Endothelial cell of umbilical vein (primary cell): ENCODE measurements at regions not wholly inside any gene's neighbourhood (a gene's known extent, or its start where the extent isn't known, plus 50 kb on each side); places are given as distances from the start of the nearest gene placed in this dataset.

Source experiments
- CTCF ChIP-seq, 2 donors: IDR thresholded peaks; 1 replicate in 1 of 2; 2 replicates in 1 of 2; pipeline ENCODE4 v1.5.1; 2011; ENCODE audit warnings: low read length in 2 of 2, mild to moderate bottlenecking in 2 of 2, moderate library complexity in 2 of 2, control low read depth in 1 of 2, inconsistent platforms in 1 of 2, low read depth in 1 of 2; ENCODE audit not compliant: insufficient read depth in 1 of 2; ENCODE audit errors: extremely low read depth in 1 of 2
- EZH2 ChIP-seq: IDR thresholded peaks from 2 replicates; pipeline ENCODE4 v1.6.1; 2012; ENCODE audit warnings: borderline replicate concordance, low read depth, mild to moderate bottlenecking, moderate library complexity, low read length, inconsistent platforms; ENCODE audit not compliant: severe bottlenecking
- FOS ChIP-seq: IDR thresholded peaks from 2 replicates; pipeline ENCODE4 v1.6.1; 2011; ENCODE audit warnings: mild to moderate bottlenecking, low read length, moderate library complexity, borderline replicate concordance; ENCODE audit not compliant: insufficient read depth
- MAX ChIP-seq: IDR thresholded peaks from 2 replicates; pipeline ENCODE4 v1.6.1; 2011; ENCODE audit not compliant: insufficient read depth, insufficient read length
- MYC ChIP-seq: IDR thresholded peaks from one replicate; pipeline ENCODE4 v1.6.1; 2011; ENCODE audit warnings: mild to moderate bottlenecking, low read depth, low read length
- POLR2AphosphoS5 ChIP-seq: IDR thresholded peaks from 2 replicates; pipeline ENCODE4 v1.6.1; 2012; ENCODE audit warnings: low read depth, mild to moderate bottlenecking, control low read depth, low read length, moderate library complexity; ENCODE audit not compliant: insufficient read depth

GRCh38 chr3:118501152-118501551 lies 533.5 kb downstream of the IGSF11 start:
- TF ChIP-seq CTCF (IDR thresholded peaks at IDR 0.05; ENCODE audit: extremely low read depth in 1 of 2, insufficient read depth in 1 of 2, low read depth in 1 of 2, low read length in 2 of 2) = no peak
- TF ChIP-seq MAX = no peak
- no peak for TF ChIP-seq FOS
- TF ChIP-seq POLR2AphosphoS5 = no peak
- no peak for TF ChIP-seq EZH2
- TF ChIP-seq MYC = no peak
